Neural progenitor cell (in vitro differentiated cells): ENCODE measurements at regions not wholly inside any gene's neighbourhood (a gene's known extent, or its start where the extent isn't known, plus 50 kb on each side); places are given as distances from the start of the nearest gene placed in this dataset.
A peak's percentile ranks its signal among the peaks of the same experiment; 100 is the strongest.

Experiments used
- DNase-seq: peaks from one replicate; pipeline ENCODE4 v3.0.0-alpha.2; 2016; ENCODE audit warnings: low spot score
- H2AFZ ChIP-seq: fragments of 200-600 bp; sonication (generic); replicated peaks from 2 replicates; pipeline ENCODE4 v1.6.1; 2016; ENCODE audit warnings: antibody characterized with exemption
- H3F3A ChIP-seq: fragments of 200-600 bp; sonication (generic); 2 replicates; pipeline ENCODE4 v1.6.1; 2016; ENCODE audit warnings: antibody characterized with exemption, low read depth
- H3K27ac ChIP-seq: fragments of 200-600 bp; sonication (generic); 2 replicates; pipeline ENCODE4 v1.5.1; 2016; ENCODE audit warnings: mild to moderate bottlenecking
- H3K27me3 ChIP-seq: fragments of 200-600 bp; sonication (generic); 2 replicates; pipeline ENCODE4 v1.6.1; 2016; ENCODE audit warnings: mild to moderate bottlenecking, moderate library complexity
- H3K36me3 ChIP-seq: fragments of 200-600 bp; sonication (generic); 2 replicates; pipeline ENCODE4 v1.5.1; 2016
- H3K4me1 ChIP-seq: fragments of 200-600 bp; sonication (generic); 2 replicates; pipeline ENCODE4 v1.6.1; 2016; ENCODE audit warnings: mixed run types
- H3K4me2 ChIP-seq: fragments of 200-600 bp; sonication (generic); 2 replicates; pipeline ENCODE4 v1.6.1; 2016
- H3K4me3 ChIP-seq: fragments of 200-600 bp; sonication (generic); 2 replicates; pipeline ENCODE4 v1.5.1; 2016
- H3K79me2 ChIP-seq: fragments of 200-600 bp; sonication (generic); 2 replicates; pipeline ENCODE4 v1.6.1; 2016; ENCODE audit warnings: low read depth
- H3K9ac ChIP-seq: fragments of 200-600 bp; sonication (generic); 2 replicates; pipeline ENCODE4 v1.6.1; 2016
- H3K9me3 ChIP-seq: fragments of 200-600 bp; sonication (generic); 2 replicates; pipeline ENCODE4 v1.5.1; 2016; ENCODE audit warnings: low read depth
- H4K20me1 ChIP-seq: fragments of 200-600 bp; sonication (generic); 2 replicates; pipeline ENCODE4 v1.6.1; 2016; ENCODE audit warnings: low read depth
- H3K27ac Mint-ChIP-seq: 3 replicates; pipeline ENCODE4 v1.8.0; 2021; ENCODE audit warnings: mixed read lengths
- H3K27me3 Mint-ChIP-seq: 2 replicates; pipeline ENCODE4 v1.8.0; 2022; ENCODE audit warnings: low read depth, mild to moderate bottlenecking, inconsistent platforms, moderate library complexity, mixed read lengths; ENCODE audit not compliant: insufficient read depth
- H3K36me3 Mint-ChIP-seq: 3 replicates; pipeline ENCODE4 v1.8.0; 2021; ENCODE audit warnings: mixed read lengths
- H3K4me1 Mint-ChIP-seq: 3 replicates; pipeline ENCODE4 v1.8.0; 2021; ENCODE audit warnings: mixed read lengths
- H3K4me3 Mint-ChIP-seq: 3 replicates; pipeline ENCODE4 v1.8.0; 2021; ENCODE audit warnings: mild to moderate bottlenecking, moderate library complexity, mixed read lengths
- H3K9me3 Mint-ChIP-seq: 3 replicates; pipeline ENCODE4 v1.8.0; 2020; ENCODE audit warnings: mixed read lengths
- EZH2 ChIP-seq: fragments of 200-600 bp; sonication (generic); IDR thresholded peaks from 2 replicates; pipeline ENCODE4 v1.6.1; 2017; ENCODE audit warnings: antibody characterized with exemption, mild to moderate bottlenecking, moderate library complexity
- EZH2phosphoT487 ChIP-seq: fragments of 200-600 bp; sonication (generic); IDR thresholded peaks from 2 replicates; pipeline ENCODE4 v1.6.1; 2017; ENCODE audit warnings: antibody characterized with exemption
- TF ChIP-seq, protein P1 (sequence below): fragments of 200-600 bp; sonication (generic); IDR thresholded peaks from 2 replicates; pipeline ENCODE4 v1.5.1; 2017; ENCODE audit warnings: antibody characterized with exemption, mild to moderate bottlenecking

DNA sequence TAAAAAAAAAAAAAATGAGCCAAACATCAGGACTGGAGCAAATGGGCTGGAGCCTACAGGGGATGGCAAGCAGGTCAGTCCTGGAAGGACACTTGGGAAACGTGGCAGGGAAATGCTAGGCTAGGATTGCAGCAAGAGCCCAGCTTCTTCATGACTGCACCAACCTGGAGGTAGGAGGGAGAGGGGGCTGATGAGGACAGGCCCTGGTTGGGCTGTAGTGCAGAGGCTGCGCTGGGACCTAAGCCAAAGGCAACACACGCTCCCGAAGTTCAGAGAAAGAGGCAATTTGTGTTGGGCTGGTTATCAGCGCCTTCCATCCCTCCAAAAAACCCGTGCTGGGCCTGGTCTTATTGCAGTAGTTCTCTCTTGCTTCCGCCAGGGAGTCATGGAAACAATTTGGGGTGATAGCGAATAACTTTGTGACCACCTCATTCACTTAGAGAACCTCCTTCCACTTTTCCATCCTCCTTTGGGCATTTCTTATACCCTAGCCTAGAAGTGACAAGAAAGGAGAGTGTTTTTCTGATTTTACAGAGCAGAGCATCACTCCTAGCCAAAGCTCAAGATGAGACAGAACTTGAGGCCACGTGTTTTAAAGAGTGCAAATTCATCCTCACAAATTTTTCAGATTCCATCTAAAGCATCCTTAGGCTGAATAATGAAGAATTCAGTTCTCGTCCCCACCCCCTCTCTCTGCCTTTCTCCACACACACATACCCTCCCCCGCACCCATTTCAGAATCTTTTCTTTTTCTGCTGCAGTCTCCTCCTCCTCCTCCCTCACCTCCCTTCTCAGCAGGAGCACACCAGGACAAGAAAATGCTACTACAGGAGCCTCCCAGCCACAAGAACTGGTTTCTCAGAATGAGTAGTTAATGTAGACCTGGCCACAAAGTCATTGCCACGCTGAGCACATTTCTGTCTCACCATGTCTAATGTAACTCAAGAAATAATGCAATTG, 61.3 kb upstream of the CALM2 start:
- H3K36me3 ChIP-seq: no peaks in the 10 kb centered on the region
- peaks cover 7% of the 10 kb centered on the region for H3F3A ChIP-seq
- TF ChIP-seq EZH2 (no peak), EZH2phosphoT487 (no peak)
- TF ChIP-seq, protein P1, sequence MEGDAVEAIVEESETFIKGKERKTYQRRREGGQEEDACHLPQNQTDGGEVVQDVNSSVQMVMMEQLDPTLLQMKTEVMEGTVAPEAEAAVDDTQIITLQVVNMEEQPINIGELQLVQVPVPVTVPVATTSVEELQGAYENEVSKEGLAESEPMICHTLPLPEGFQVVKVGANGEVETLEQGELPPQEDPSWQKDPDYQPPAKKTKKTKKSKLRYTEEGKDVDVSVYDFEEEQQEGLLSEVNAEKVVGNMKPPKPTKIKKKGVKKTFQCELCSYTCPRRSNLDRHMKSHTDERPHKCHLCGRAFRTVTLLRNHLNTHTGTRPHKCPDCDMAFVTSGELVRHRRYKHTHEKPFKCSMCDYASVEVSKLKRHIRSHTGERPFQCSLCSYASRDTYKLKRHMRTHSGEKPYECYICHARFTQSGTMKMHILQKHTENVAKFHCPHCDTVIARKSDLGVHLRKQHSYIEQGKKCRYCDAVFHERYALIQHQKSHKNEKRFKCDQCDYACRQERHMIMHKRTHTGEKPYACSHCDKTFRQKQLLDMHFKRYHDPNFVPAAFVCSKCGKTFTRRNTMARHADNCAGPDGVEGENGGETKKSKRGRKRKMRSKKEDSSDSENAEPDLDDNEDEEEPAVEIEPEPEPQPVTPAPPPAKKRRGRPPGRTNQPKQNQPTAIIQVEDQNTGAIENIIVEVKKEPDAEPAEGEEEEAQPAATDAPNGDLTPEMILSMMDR: no peak
- DNase-seq: no peak
- no peaks in the 10 kb centered on the region for H4K20me1 ChIP-seq
- H3K4me1 Mint-ChIP-seq: peaks cover 65% of the 10 kb centered on the region
- peak overlapping the region; percentile 24 for H3K4me2 ChIP-seq
- no peaks in the 10 kb centered on the region for H3K36me3 Mint-ChIP-seq
- no peaks in the 10 kb centered on the region for H3K9me3 ChIP-seq
- no peaks in the 10 kb centered on the region for H3K27me3 ChIP-seq
- peaks cover 2% of the 10 kb centered on the region for H3K27me3 Mint-ChIP-seq
- peaks cover 47% of the 10 kb centered on the region for H3K4me1 ChIP-seq
- H2AFZ ChIP-seq: no peak overlapping the region
- no peak overlapping the region for H3K4me3 ChIP-seq
- H3K9ac ChIP-seq: no peak overlapping the region
- peak overlapping the region; percentile 85 for H3K27ac Mint-ChIP-seq
- H3K9me3 Mint-ChIP-seq: peaks cover 3% of the 10 kb centered on the region
- H3K4me3 Mint-ChIP-seq: no peak overlapping the region
- H3K27ac ChIP-seq: no peak overlapping the region
- no peaks in the 10 kb centered on the region for H3K79me2 ChIP-seq

DNA sequence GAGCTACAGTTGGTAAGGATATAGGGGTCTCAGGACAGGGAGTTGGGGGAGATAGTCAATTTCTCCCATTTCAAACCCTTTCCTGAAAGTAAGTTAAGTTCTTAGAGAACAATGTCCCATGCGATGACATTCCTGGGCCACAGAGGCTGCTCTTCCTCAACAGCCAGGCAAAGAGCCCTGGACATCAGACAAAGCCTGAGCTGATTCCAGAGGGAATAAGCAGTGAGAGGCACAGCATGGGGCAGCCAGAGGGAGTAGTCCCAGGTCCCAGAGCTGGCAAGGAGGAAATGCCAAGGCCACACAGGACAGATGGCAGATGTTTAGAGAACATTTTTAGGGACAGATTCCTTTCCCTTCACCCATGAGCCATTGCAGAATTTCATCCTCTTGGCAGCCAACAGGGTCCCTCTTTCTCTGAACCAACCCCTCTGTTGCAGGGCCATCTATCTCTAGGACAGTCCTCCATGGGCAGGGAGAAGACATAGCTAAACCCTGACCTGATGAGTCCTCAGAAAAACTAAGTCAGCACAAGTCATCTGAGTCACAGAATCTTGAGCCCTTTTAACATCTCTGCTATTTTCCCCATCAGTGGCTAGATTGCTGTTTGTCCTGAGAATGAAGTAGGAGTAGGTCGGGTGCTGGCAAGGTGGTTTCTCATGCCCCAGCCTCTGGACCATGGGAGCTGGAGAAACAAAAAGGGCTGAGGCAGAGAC, 60.3 kb upstream of the CALM2 start:
- H3K27ac ChIP-seq: no peak overlapping the region
- H3K36me3 ChIP-seq: no peaks in the 10 kb centered on the region
- H3K4me2 ChIP-seq: no peak overlapping the region
- no peaks in the 10 kb centered on the region for H3K9me3 ChIP-seq
- Mint-ChIP-seq H3K36me3 (no peaks in the 10 kb centered on the region), H3K27me3 (peaks cover 2% of the 10 kb centered on the region), H3K9me3 (peaks cover 3% of the 10 kb centered on the region), H3K4me3 (no peak overlapping the region), H3K4me1 (peaks cover 70% of the 10 kb centered on the region), H3K27ac (peak overlapping the region; percentile 4)
- peaks cover 47% of the 10 kb centered on the region for H3K4me1 ChIP-seq
- no peaks in the 10 kb centered on the region for H3K79me2 ChIP-seq
- H3K9ac ChIP-seq: no peak overlapping the region
- H2AFZ ChIP-seq: no peak overlapping the region
- H3K4me3 ChIP-seq: no peak overlapping the region
- H3K27me3 ChIP-seq: no peaks in the 10 kb centered on the region
- DNase-seq: peak; percentile 51
- peaks cover 7% of the 10 kb centered on the region for H3F3A ChIP-seq
- TF ChIP-seq EZH2phosphoT487 (no peak), EZH2 (no peak)
- TF ChIP-seq, protein P1: no peak
- no peaks in the 10 kb centered on the region for H4K20me1 ChIP-seq

DNA sequence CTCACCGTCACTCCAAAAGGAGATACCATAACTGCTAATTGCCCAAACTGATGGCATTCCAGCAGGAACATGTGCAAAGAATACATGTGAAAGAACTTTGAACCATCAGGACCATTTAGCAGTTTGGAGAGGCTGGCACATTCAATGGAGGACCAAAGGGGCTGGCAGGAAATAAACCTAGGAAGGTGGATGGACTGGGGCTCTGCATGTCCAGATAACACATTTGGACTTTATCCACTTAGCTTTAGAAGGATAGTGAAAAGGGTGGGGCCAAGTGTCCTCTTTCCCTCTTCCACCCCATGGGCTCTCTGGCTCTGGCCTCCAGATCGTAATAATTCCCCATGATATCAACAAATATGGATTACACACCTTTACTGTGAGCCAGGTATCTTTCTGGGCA, 58.8 kb upstream of the CALM2 start:
- no peaks in the 10 kb centered on the region for H3K36me3 ChIP-seq
- Mint-ChIP-seq H3K27me3 (peaks cover 2% of the 10 kb centered on the region), H3K9me3 (peaks cover 3% of the 10 kb centered on the region), H3K4me1 (peaks cover 73% of the 10 kb centered on the region), H3K36me3 (no peaks in the 10 kb centered on the region), H3K4me3 (no peak overlapping the region), H3K27ac (no peak overlapping the region)
- no peak overlapping the region for H3K4me2 ChIP-seq
- peaks cover 47% of the 10 kb centered on the region for H3K4me1 ChIP-seq
- H3K9me3 ChIP-seq: no peaks in the 10 kb centered on the region
- H2AFZ ChIP-seq: no peak overlapping the region
- peaks cover 7% of the 10 kb centered on the region for H3F3A ChIP-seq
- H3K9ac ChIP-seq: no peak overlapping the region
- H3K27me3 ChIP-seq: no peaks in the 10 kb centered on the region
- no peaks in the 10 kb centered on the region for H4K20me1 ChIP-seq
- no peak overlapping the region for H3K27ac ChIP-seq
- no peak overlapping the region for H3K4me3 ChIP-seq
- H3K79me2 ChIP-seq: no peaks in the 10 kb centered on the region
- DNase-seq: no peak
- no peak for TF ChIP-seq EZH2phosphoT487
- TF ChIP-seq, protein P1: no peak
- TF ChIP-seq EZH2: no peak
